GM12864 (cell line): ENCODE measurements at regions not wholly inside any gene's neighbourhood (a gene's known extent, or its start where the extent isn't known, plus 50 kb on each side); places are given as distances from the start of the nearest gene placed in this dataset.

Experiments used
- DNase-seq: peaks from one replicate; pipeline ENCODE4 v3.0.0-alpha.2; 2011; ENCODE audit warnings: low read depth
- H3K4me3 ChIP-seq: 2 replicates; pipeline ENCODE4 v1.5.1; 2011; ENCODE audit warnings: mild to moderate bottlenecking, low read depth, low read length, control low read depth
- CTCF ChIP-seq: IDR thresholded peaks from 2 replicates; pipeline ENCODE4 v1.5.1; 2011; ENCODE audit warnings: low read depth, mild to moderate bottlenecking, moderate library complexity, low read length, control low read depth, inconsistent platforms; ENCODE audit errors: missing control alignments

GRCh38 chr4:157739242-157739641 is 433.6 kb downstream of the GASK1B start:
- no peak for TF ChIP-seq CTCF
- H3K4me3 ChIP-seq: no peak overlapping the region
- no peak for DNase-seq

- TF ChIP-seq CTCF: no peak
- DNase-seq: no peak
- H3K4me3 ChIP-seq: no peak overlapping the region
These were observed 444.6 kb downstream of the GASK1B start for GRCh38 chr4:157728215-157728614.

DNA sequence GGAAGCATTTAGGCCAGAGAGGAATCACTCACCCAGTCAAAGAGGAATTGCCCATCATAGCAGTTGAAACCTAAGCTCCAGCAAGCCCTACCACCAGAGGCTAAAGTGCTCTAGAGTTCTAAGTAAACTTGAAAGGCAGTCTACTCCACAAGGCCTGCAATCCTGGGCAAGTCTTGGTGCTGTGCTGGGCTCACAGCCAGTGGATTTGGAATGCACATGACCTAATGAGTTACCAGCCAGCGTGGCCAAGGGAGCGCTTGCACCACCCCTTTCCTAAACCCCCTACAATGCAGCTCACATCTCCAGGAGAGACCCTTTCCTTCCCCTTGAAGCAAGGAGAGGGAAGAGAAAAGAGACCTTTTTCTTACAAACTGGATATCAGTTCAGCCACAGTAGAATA is 445.7 kb downstream of the GASK1B start:
- no peak for DNase-seq
- no peak overlapping the region for H3K4me3 ChIP-seq
- no peak for TF ChIP-seq CTCF

- H3K4me3 ChIP-seq: no peak overlapping the region
- no peak for DNase-seq
- no peak for TF ChIP-seq CTCF
These were observed 450.7 kb downstream of the GASK1B start for GRCh38 chr4:157722146-157722545.

DNA sequence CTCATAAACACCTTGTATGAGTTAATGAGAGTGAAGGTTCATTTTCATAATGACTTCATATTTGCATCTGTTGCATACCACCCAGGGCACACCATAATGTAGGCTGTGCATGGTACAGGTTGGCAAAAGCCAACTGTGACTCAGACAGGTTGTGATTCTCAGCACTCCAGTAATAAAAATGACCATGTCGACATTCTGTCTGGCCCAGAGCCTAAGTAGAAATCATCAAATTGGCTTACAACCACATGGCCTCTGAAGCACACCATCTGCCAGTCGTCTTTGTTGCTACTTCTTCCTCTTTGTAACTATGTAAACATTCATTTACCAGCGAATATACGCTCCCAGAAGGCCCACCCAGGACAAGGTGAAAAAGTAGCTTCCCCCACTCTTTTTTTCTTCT is 459.5 kb downstream of the GASK1B start:
- no peak for DNase-seq
- TF ChIP-seq CTCF: no peak
- H3K4me3 ChIP-seq: no peak overlapping the region

DNA sequence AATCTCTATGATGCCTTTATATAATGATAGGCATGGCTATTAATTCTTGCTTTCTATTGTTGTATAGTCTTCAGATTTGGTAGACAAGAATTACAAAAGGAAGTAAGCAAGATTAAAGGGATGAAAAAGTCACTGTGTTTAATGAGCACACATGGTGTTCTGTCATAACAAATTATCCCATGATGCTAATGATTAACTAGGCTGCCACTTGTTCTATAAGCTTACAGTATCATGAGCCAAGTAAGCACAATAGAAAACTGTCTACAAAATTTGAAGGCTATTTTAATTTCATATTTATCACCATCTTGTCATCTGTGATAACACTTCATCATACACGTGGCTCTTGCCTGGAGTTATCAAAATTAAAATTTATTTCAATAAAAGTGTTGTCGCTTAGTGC is 466.7 kb downstream of the GASK1B start:
- DNase-seq: no peak
- no peak for TF ChIP-seq CTCF
- no peak overlapping the region for H3K4me3 ChIP-seq

- TF ChIP-seq CTCF: no peak
- H3K4me3 ChIP-seq: no peak overlapping the region
- no peak for DNase-seq
These were observed 470.0 kb downstream of the GASK1B start for GRCh38 chr4:157702831-157703230.
